H1 (cell line): ENCODE measurements at regions not wholly inside any gene's neighbourhood (a gene's known extent, or its start where the extent isn't known, plus 50 kb on each side); places are given as distances from the start of the nearest gene placed in this dataset.

Source experiments
- CTCF ChIA-PET: fragments of 300-600 bp; sonication (Branson Sonifier 250); formaldehyde crosslinking; loops from one replicate; lab custom pipeline; 2021; ENCODE audit not compliant: partially characterized antibody; lab: Charles Lee
- POLR2A ChIA-PET: fragments of 300-600 bp; sonication (Branson Sonifier 250); formaldehyde crosslinking; loops from one replicate; lab custom pipeline; 2021; ENCODE audit warnings: inconsistent platforms; ENCODE audit not compliant: partially characterized antibody; lab: Charles Lee
- DNase-seq, 2 experiments: peaks; one replicate each; pipeline versions ENCODE4 v3.0.0 to v3.0.0-alpha.2; 2010 to 2022; ENCODE audit warnings: low spot score in 2 of 2, low read depth in 1 of 2, mixed read lengths in 1 of 2
- FAIRE-seq: peaks from 2 replicates; lab custom pipeline; 2011; peaks lifted over from hg19 to GRCh38; lab: Jason Lieb, UNC
- H2AFZ ChIP-seq: 2 replicates; pipeline ENCODE4 v1.8.1; 2012; ENCODE audit warnings: low read length, inconsistent platforms
- H2AK5ac ChIP-seq: 2 replicates; pipeline ENCODE4 v1.6.1; 2013; ENCODE audit warnings: low read depth, low read length
- H2BK120ac ChIP-seq: replicated peaks from 2 replicates; pipeline ENCODE3; 2013; ENCODE audit warnings: low read depth, low read length, inconsistent platforms
- H2BK12ac ChIP-seq: 2 replicates; pipeline ENCODE4 v1.6.1; 2013; ENCODE audit warnings: low read depth, low read length
- H2BK15ac ChIP-seq: 2 replicates; pipeline ENCODE4 v1.6.1; 2013; ENCODE audit warnings: low read length
- H2BK20ac ChIP-seq: 2 replicates; pipeline ENCODE4 v1.6.1; 2013; ENCODE audit warnings: low read length
- H2BK5ac ChIP-seq: 2 replicates; pipeline ENCODE4 v1.6.1; 2013; ENCODE audit warnings: low read depth, low read length
- H3K14ac ChIP-seq: 2 replicates; pipeline ENCODE4 v1.6.1; 2013; ENCODE audit warnings: inconsistent platforms; ENCODE audit not compliant: insufficient read length
- H3K18ac ChIP-seq: 2 replicates; pipeline ENCODE4 v1.6.1; 2013; ENCODE audit warnings: low read length; ENCODE audit errors: extremely low read depth
- H3K23ac ChIP-seq: 2 replicates; pipeline ENCODE4 v1.6.1; 2013; ENCODE audit warnings: inconsistent platforms; ENCODE audit not compliant: insufficient read length
- H3K23me2 ChIP-seq: 2 replicates; pipeline ENCODE4 v1.6.1; 2013; ENCODE audit warnings: low read depth, low read length
- H3K27ac ChIP-seq: 2 replicates; pipeline ENCODE4 v1.6.1; 2011; ENCODE audit warnings: low read depth, low read length, inconsistent platforms
- H3K27me3 ChIP-seq, 4 experiments: replicated peaks in 1 of 4; 1 replicate in 1 of 4; 2 replicates in 3 of 4; pipeline versions ENCODE4 v1.6.1 to v1.8.1; 2011 to 2013; ENCODE audit warnings: low read length in 3 of 4, mild to moderate bottlenecking in 3 of 4, inconsistent platforms in 2 of 4, mixed read lengths in 2 of 4, moderate library complexity in 1 of 4; ENCODE audit not compliant: control insufficient read depth in 3 of 4, insufficient read depth in 3 of 4; ENCODE audit errors: extremely low read depth in 1 of 4
- H3K36me3 ChIP-seq, 4 experiments: 2 replicates each; pipeline versions ENCODE4 v1.6.1 to v1.8.1; 2011 to 2013; ENCODE audit warnings: mild to moderate bottlenecking in 4 of 4, low read length in 3 of 4, moderate library complexity in 2 of 4, control low read depth in 1 of 4, inconsistent platforms in 1 of 4; ENCODE audit not compliant: insufficient read depth in 4 of 4, control insufficient read depth in 2 of 4
- H3K4ac ChIP-seq: replicated peaks from 2 replicates; pipeline ENCODE3; 2013; ENCODE audit warnings: low read length, low read depth, mixed read lengths, inconsistent platforms; ENCODE audit not compliant: insufficient read length
- H3K4me1 ChIP-seq, 4 experiments: replicated peaks in 1 of 4; 1 replicate in 1 of 4; 2 replicates in 3 of 4; pipeline versions ENCODE4 v1.6.1 to v1.8.1; 2011 to 2013; ENCODE audit warnings: low read length in 3 of 4, inconsistent platforms in 2 of 4, mixed read lengths in 1 of 4; ENCODE audit not compliant: insufficient read depth in 4 of 4, control insufficient read depth in 3 of 4
- H3K4me2 ChIP-seq, 2 experiments: 2 replicates each; pipeline versions ENCODE4 v1.6.1 to v1.8.1; 2011 to 2013; ENCODE audit warnings: low read depth in 2 of 2, low read length in 2 of 2, control low read depth in 1 of 2, inconsistent platforms in 1 of 2, mild to moderate bottlenecking in 1 of 2; ENCODE audit not compliant: insufficient read depth in 1 of 2
- H3K4me3 ChIP-seq, 4 experiments: fragments of 200-600, 300-600 bp in 1 of 4; sonication (generic), shearing (Covaris generic), sonication (Bioruptor Twin) in 1 of 4; 2 replicates each; pipeline versions ENCODE4 v1.5.1 to v1.8.1; 2011 to 2016; ENCODE audit warnings: low read length in 4 of 4, low read depth in 3 of 4, control low read depth in 2 of 4, inconsistent platforms in 2 of 4, mild to moderate bottlenecking in 2 of 4, mixed read lengths in 1 of 4, moderate library complexity in 1 of 4; ENCODE audit not compliant: insufficient read depth in 2 of 4; ENCODE audit errors: extremely low read depth in 1 of 4
- H3K56ac ChIP-seq: replicated peaks from 2 replicates; pipeline ENCODE3; 2013; ENCODE audit warnings: low read depth, mild to moderate bottlenecking, mixed read lengths, low read length, inconsistent platforms; ENCODE audit not compliant: insufficient read length
- H3K79me1 ChIP-seq: 2 replicates; pipeline ENCODE4 v1.6.1; 2013; ENCODE audit warnings: low read depth, low read length, control low read depth
- H3K79me2 ChIP-seq, 2 experiments: 2 replicates each; pipeline versions ENCODE4 v1.6.1 to v1.8.1; 2012 to 2013; ENCODE audit warnings: low read length in 2 of 2, mild to moderate bottlenecking in 2 of 2, inconsistent platforms in 1 of 2; ENCODE audit not compliant: insufficient read depth in 2 of 2, control insufficient read depth in 1 of 2
- H3K9ac ChIP-seq, 4 experiments: replicated peaks in 1 of 4; 1 replicate in 1 of 4; 2 replicates in 3 of 4; pipeline versions ENCODE4 v1.6.1 to v1.8.1; 2011 to 2013; ENCODE audit warnings: low read depth in 3 of 4, low read length in 3 of 4, control low read depth in 2 of 4, mild to moderate bottlenecking in 2 of 4, moderate library complexity in 2 of 4, inconsistent platforms in 1 of 4; ENCODE audit errors: extremely low read depth in 1 of 4
- H3K9me3 ChIP-seq, 2 experiments: 2 replicates each; pipeline versions ENCODE4 v1.6.1 to v1.8.1; 2012 to 2013; ENCODE audit warnings: mild to moderate bottlenecking in 2 of 2, moderate library complexity in 2 of 2, control low read depth in 1 of 2, inconsistent platforms in 1 of 2, low read depth in 1 of 2, low read length in 1 of 2, mixed read lengths in 1 of 2; ENCODE audit not compliant: insufficient read depth in 2 of 2
- H4K20me1 ChIP-seq, 2 experiments: replicated peaks in 1 of 2; 2 replicates each; pipeline versions ENCODE3 to v1.8.1; 2011 to 2013; ENCODE audit warnings: inconsistent platforms in 2 of 2, low read length in 2 of 2, mild to moderate bottlenecking in 1 of 2; ENCODE audit not compliant: insufficient read depth in 2 of 2, control insufficient read depth in 1 of 2
- H4K5ac ChIP-seq: 2 replicates; pipeline ENCODE4 v1.6.1; 2013; ENCODE audit warnings: low read length, low read depth, mixed read lengths, inconsistent platforms; ENCODE audit not compliant: insufficient read length
- H4K8ac ChIP-seq: 2 replicates; pipeline ENCODE4 v1.8.0; 2013; ENCODE audit warnings: mild to moderate bottlenecking, moderate library complexity, low read length, inconsistent platforms; ENCODE audit not compliant: insufficient read depth; ENCODE audit errors: extremely low read depth
- H4K91ac ChIP-seq: replicated peaks from 2 replicates; pipeline ENCODE3; 2013; ENCODE audit warnings: low read length, mixed read lengths, inconsistent platforms; ENCODE audit not compliant: insufficient read length
- CBX5 ChIP-seq: fragments of 300-800, 300-1000 bp; sonication (generic); IDR thresholded peaks from 2 replicates; pipeline ENCODE4 v1.7.1; 2016; ENCODE audit warnings: antibody characterized with exemption, low read length, low read depth
- CHD1 ChIP-seq: IDR thresholded peaks from 2 replicates; pipeline ENCODE4 v1.6.1; 2012; ENCODE audit warnings: low read depth, low read length, improper control_type of control experiment
- CHD2 ChIP-seq: IDR thresholded peaks from 2 replicates; pipeline ENCODE4 v1.6.1; 2012; ENCODE audit warnings: low read length, improper control_type of control experiment
- CTBP2 ChIP-seq: IDR thresholded peaks from 2 replicates; pipeline ENCODE4 v1.7.0; 2011; ENCODE audit warnings: borderline replicate concordance, mild to moderate bottlenecking, moderate library complexity, mixed read lengths, low read length; ENCODE audit not compliant: insufficient read depth, insufficient read length
- POLR2AphosphoS5 ChIP-seq: IDR thresholded peaks from 2 replicates; pipeline ENCODE4 v1.6.1; 2011; ENCODE audit warnings: low read depth, low read length
- RAD21 ChIP-seq, 2 experiments: IDR thresholded peaks in 1 of 2; conservative IDR thresholded peaks in 1 of 2; 2 replicates each; pipeline ENCODE4 v1.6.1; 2011; ENCODE audit warnings: low read depth in 2 of 2, low read length in 2 of 2, improper control_type of control experiment in 1 of 2, inconsistent platforms in 1 of 2, mild to moderate bottlenecking in 1 of 2, moderate library complexity in 1 of 2
- RBBP5 ChIP-seq: IDR thresholded peaks from 2 replicates; pipeline ENCODE4 v1.7.1; 2012; ENCODE audit warnings: low read depth, mild to moderate bottlenecking, inconsistent platforms, low read length, moderate library complexity, borderline replicate concordance
- SUZ12 ChIP-seq: fragments of 200-600 bp; sonication (generic); IDR thresholded peaks from 2 replicates; pipeline ENCODE4 v1.6.1; 2012; ENCODE audit warnings: mild to moderate bottlenecking, inconsistent platforms, low read length, moderate library complexity, mixed read lengths
- TF ChIP-seq, protein P1 (sequence below): IDR thresholded peaks from 2 replicates; pipeline ENCODE4 v1.6.1; 2012; ENCODE audit warnings: inconsistent platforms
- TF ChIP-seq, protein P2 (sequence below), 3 experiments: IDR thresholded peaks; 1 replicate in 2 of 3; 2 replicates in 1 of 3; pipeline versions ENCODE4 v1.5.1 to v1.6.1; 2011; ENCODE audit warnings: low read length in 3 of 3, mild to moderate bottlenecking in 3 of 3, inconsistent platforms in 2 of 3, low read depth in 1 of 3, moderate library complexity in 1 of 3; ENCODE audit not compliant: insufficient read depth in 1 of 3; ENCODE audit errors: control extremely low read depth in 1 of 3
- TF ChIP-seq, protein P3 (sequence below): IDR thresholded peaks from 2 replicates; pipeline ENCODE4 v1.6.1; 2011; ENCODE audit warnings: low read depth, mild to moderate bottlenecking, low read length; ENCODE audit not compliant: insufficient read depth

DNA sequence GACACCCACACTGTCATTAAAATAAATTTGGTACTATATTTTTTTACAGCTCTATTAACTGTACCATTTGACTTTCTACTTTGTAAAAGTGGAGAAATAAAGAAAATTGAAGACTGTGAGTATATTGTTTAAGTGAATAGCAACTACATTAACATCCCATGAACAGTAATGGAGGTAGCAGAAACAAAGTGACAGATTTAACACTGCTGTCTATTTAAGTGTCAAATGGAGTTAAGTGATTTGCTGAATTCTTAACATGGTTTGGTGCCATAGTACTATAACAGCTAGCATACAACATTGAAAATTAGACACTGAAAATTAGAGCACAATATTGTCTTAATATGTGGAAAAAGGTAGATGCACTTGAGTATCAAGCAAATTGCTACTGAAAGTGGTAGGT, 76.2 kb downstream of the C4orf33 start:
- Histone ChIP-seq H2BK15ac (no peak overlapping the region), H3K27me3 (no peaks in the 10 kb centered on the region), H4K20me1 (no peaks in the 10 kb centered on the region), H3K23me2 (no peaks in the 10 kb centered on the region), H3K27ac (no peak overlapping the region), H3K14ac (no peak overlapping the region), H3K79me2 (no peaks in the 10 kb centered on the region), H3K9ac (peak overlapping the region in 1 of 4 experiments; percentile 8; a peak in 1 of 7 replicates), H3K36me3 (no peaks in the 10 kb centered on the region), H3K9me3 (no peaks in the 10 kb centered on the region), H2BK12ac (no peak overlapping the region), H3K4me1 (no peaks in the 10 kb centered on the region), H2BK20ac (no peak overlapping the region), H3K23ac (no peak overlapping the region), H4K91ac (no peak overlapping the region), H3K79me1 (no peaks in the 10 kb centered on the region), H4K5ac (no peak overlapping the region), H3K4ac (no peak overlapping the region), H3K56ac (no peak overlapping the region), H2AK5ac (no peak overlapping the region), H2BK120ac (no peak overlapping the region), H2BK5ac (no peak overlapping the region), H3K4me3 (no peak overlapping the region), H2AFZ (no peak overlapping the region), H4K8ac (no peak overlapping the region), H3K4me2 (no peak overlapping the region), H3K18ac (no peak overlapping the region)
- POLR2A ChIA-PET: no interaction called here
- DNase-seq (no peak), FAIRE-seq (no peak)
- CTCF ChIA-PET: no interaction called here
- TF ChIP-seq CBX5: no peak
- TF ChIP-seq POLR2AphosphoS5: no peak
- no peak for TF ChIP-seq CHD1
- no peak for TF ChIP-seq SUZ12
- no peak for TF ChIP-seq CTBP2
- no peak for TF ChIP-seq CHD2
- TF ChIP-seq, protein P1, sequence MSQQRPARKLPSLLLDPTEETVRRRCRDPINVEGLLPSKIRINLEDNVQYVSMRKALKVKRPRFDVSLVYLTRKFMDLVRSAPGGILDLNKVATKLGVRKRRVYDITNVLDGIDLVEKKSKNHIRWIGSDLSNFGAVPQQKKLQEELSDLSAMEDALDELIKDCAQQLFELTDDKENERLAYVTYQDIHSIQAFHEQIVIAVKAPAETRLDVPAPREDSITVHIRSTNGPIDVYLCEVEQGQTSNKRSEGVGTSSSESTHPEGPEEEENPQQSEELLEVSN: no peak
- TF ChIP-seq RBBP5: no peak
- TF ChIP-seq RAD21 (IDR thresholded peaks at IDR 0.05 in 1 of 2, conservative IDR thresholded peaks at IDR 0.05 in 1 of 2; ENCODE audit: low read depth in 2 of 2, low read length in 2 of 2): no peak
- TF ChIP-seq, protein P2, sequence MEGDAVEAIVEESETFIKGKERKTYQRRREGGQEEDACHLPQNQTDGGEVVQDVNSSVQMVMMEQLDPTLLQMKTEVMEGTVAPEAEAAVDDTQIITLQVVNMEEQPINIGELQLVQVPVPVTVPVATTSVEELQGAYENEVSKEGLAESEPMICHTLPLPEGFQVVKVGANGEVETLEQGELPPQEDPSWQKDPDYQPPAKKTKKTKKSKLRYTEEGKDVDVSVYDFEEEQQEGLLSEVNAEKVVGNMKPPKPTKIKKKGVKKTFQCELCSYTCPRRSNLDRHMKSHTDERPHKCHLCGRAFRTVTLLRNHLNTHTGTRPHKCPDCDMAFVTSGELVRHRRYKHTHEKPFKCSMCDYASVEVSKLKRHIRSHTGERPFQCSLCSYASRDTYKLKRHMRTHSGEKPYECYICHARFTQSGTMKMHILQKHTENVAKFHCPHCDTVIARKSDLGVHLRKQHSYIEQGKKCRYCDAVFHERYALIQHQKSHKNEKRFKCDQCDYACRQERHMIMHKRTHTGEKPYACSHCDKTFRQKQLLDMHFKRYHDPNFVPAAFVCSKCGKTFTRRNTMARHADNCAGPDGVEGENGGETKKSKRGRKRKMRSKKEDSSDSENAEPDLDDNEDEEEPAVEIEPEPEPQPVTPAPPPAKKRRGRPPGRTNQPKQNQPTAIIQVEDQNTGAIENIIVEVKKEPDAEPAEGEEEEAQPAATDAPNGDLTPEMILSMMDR (IDR thresholded peaks at IDR 0.05; ENCODE audit: control extremely low read depth in 1 of 3, insufficient read depth in 1 of 3, low read depth in 1 of 3, low read length in 3 of 3): no peak
- TF ChIP-seq, protein P3, sequence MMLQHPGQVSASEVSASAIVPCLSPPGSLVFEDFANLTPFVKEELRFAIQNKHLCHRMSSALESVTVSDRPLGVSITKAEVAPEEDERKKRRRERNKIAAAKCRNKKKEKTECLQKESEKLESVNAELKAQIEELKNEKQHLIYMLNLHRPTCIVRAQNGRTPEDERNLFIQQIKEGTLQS: no peak
